Endothelial cell of umbilical vein (primary cell): ENCODE measurements at regions not wholly inside any gene's neighbourhood (a gene's known extent, or its start where the extent isn't known, plus 50 kb on each side); places are given as distances from the start of the nearest gene placed in this dataset.
"Not testable (repeated sequence)": the region's sequence is repeated elsewhere in the genome, so short reads cannot be mapped to it uniquely, and the experiment has no call there.

Experiments used
- BruUV-seq: library from RNA; stranded (reverse); fragments of 400-500 nt; replicated peaks from 2 replicates; lab custom pipeline; 2021; lab: Mats Ljungman, UMichigan
- CTCF ChIA-PET: fragments of 300-600, 350-600 bp; sonication (Branson Sonifier 250); formaldehyde crosslinking; loops from one replicate; lab custom pipeline; 2021; ENCODE audit warnings: antibody characterized with exemption, inconsistent platforms; lab: Charles Lee
- POLR2A ChIA-PET: fragments of 300-600, 350-600 bp; sonication (Branson Sonifier 250); formaldehyde crosslinking; loops from one replicate; lab custom pipeline; 2021; ENCODE audit warnings: antibody characterized with exemption, inconsistent platforms; lab: Charles Lee
- DNase-seq: peaks from one replicate; pipeline ENCODE4 v3.0.0-alpha.2; 2011; ENCODE audit warnings: low read depth, low spot score
- FAIRE-seq: peaks from 2 replicates; lab custom pipeline; 2011; peaks lifted over from hg19 to GRCh38; lab: Jason Lieb, UNC
- H2AFZ ChIP-seq: 2 replicates; pipeline ENCODE4 v1.6.0; 2012; ENCODE audit warnings: low read depth, low read length, control low read depth, inconsistent platforms
- H3K27ac ChIP-seq: 2 replicates; pipeline ENCODE4 v1.5.1; 2011; ENCODE audit warnings: low read depth, mild to moderate bottlenecking, control low read depth, low read length, moderate library complexity; ENCODE audit not compliant: insufficient read depth
- H3K27me3 ChIP-seq, 2 experiments: 2 replicates each; pipeline versions ENCODE4 v1.6.0 to v1.6.1; 2011; ENCODE audit warnings: low read length in 2 of 2, mixed read lengths in 1 of 2; ENCODE audit not compliant: control insufficient read depth in 2 of 2, insufficient read depth in 2 of 2
- H3K36me3 ChIP-seq, 2 experiments: 2 replicates in 1 of 2; 3 replicates in 1 of 2; pipeline ENCODE4 v1.5.1; 2011; ENCODE audit warnings: low read length in 2 of 2, mild to moderate bottlenecking in 1 of 2, moderate library complexity in 1 of 2; ENCODE audit not compliant: control insufficient read depth in 2 of 2, insufficient read depth in 2 of 2; ENCODE audit errors: extremely low read depth in 1 of 2
- H3K4me1 ChIP-seq: 3 replicates; pipeline ENCODE4 v1.5.1; 2011; ENCODE audit warnings: mild to moderate bottlenecking, low read length; ENCODE audit not compliant: control insufficient read depth, insufficient read depth; ENCODE audit errors: extremely low read depth
- H3K4me2 ChIP-seq: 2 replicates; pipeline ENCODE4 v1.6.1; 2011; ENCODE audit warnings: low read length, control low read depth, mixed read lengths; ENCODE audit not compliant: insufficient read depth
- H3K4me3 ChIP-seq, 3 experiments: fragments of 200-600 bp in 1 of 3; sonication (generic), shearing (Covaris generic) in 1 of 3; replicated peaks in 1 of 3; 2 replicates each; pipeline ENCODE4 v1.5.1; 2011 to 2016; ENCODE audit warnings: control low read depth in 3 of 3, low read length in 3 of 3, mild to moderate bottlenecking in 2 of 3, inconsistent platforms in 1 of 3, low read depth in 1 of 3, moderate library complexity in 1 of 3; ENCODE audit not compliant: insufficient read depth in 1 of 3
- H3K79me2 ChIP-seq: 2 replicates; pipeline ENCODE4 v1.6.0; 2012; ENCODE audit warnings: low read length, inconsistent platforms; ENCODE audit not compliant: control insufficient read depth, insufficient read depth
- H3K9ac ChIP-seq: replicated peaks from 2 replicates; pipeline ENCODE3; 2011; ENCODE audit warnings: low read length, control low read depth; ENCODE audit not compliant: insufficient read depth; ENCODE audit errors: extremely low read depth
- H3K9me1 ChIP-seq: replicated peaks from 3 replicates; pipeline ENCODE4 v1.6.0; 2011; ENCODE audit warnings: mild to moderate bottlenecking, low read length; ENCODE audit not compliant: control insufficient read depth, insufficient read depth; ENCODE audit errors: extremely low read depth
- H3K9me3 ChIP-seq: replicated peaks from 2 replicates; pipeline ENCODE4 v1.5.1; 2012; ENCODE audit warnings: low read length, inconsistent platforms; ENCODE audit not compliant: control insufficient read depth, insufficient read depth
- H4K20me1 ChIP-seq: replicated peaks from 2 replicates; pipeline ENCODE3; 2011; ENCODE audit warnings: mild to moderate bottlenecking, low read length; ENCODE audit not compliant: control insufficient read depth, insufficient read depth; ENCODE audit errors: extremely low read depth
- CTCF ChIP-seq, 2 donors: IDR thresholded peaks; 1 replicate in 1 of 2; 2 replicates in 1 of 2; pipeline ENCODE4 v1.5.1; 2011; ENCODE audit warnings: low read length in 2 of 2, mild to moderate bottlenecking in 2 of 2, moderate library complexity in 2 of 2, control low read depth in 1 of 2, inconsistent platforms in 1 of 2, low read depth in 1 of 2; ENCODE audit not compliant: insufficient read depth in 1 of 2; ENCODE audit errors: extremely low read depth in 1 of 2
- EZH2 ChIP-seq: IDR thresholded peaks from 2 replicates; pipeline ENCODE4 v1.6.1; 2012; ENCODE audit warnings: borderline replicate concordance, low read depth, mild to moderate bottlenecking, moderate library complexity, low read length, inconsistent platforms; ENCODE audit not compliant: severe bottlenecking
- GATA2 ChIP-seq: IDR thresholded peaks from 2 replicates; pipeline ENCODE4 v1.7.0; 2011; ENCODE audit warnings: low read depth, mild to moderate bottlenecking, moderate library complexity, mixed read lengths, low read length; ENCODE audit not compliant: insufficient read length, insufficient read depth
- MYC ChIP-seq: IDR thresholded peaks from one replicate; pipeline ENCODE4 v1.6.1; 2011; ENCODE audit warnings: mild to moderate bottlenecking, low read depth, low read length
- dilution Hi-C: fragments of 300-500 bp; cut with MboI; formaldehyde crosslinking; loops from one replicate; pipeline ENCODE4 v1.15.0; 2019; ENCODE audit warnings: low sequenced_read_pairs; ENCODE audit not compliant: extremely low pct_ligation_motif_present
- intact Hi-C: fragments of 100-400 bp; cut with micrococcal nuclease; formaldehyde crosslinking; loops from one replicate; pipeline ENCODE4 v1.10.0; 2022

GRCh38 chr2:64277101-64277849 lies 133.1 kb upstream of the PELI1 start:
- Histone ChIP-seq H3K9me1 (no peaks in the 10 kb centered on the region), H3K4me2 (no peak overlapping the region), H3K79me2 (no peaks in the 10 kb centered on the region), H3K27ac (peak overlapping the region; percentile 62), H3K36me3 (no peaks in the 10 kb centered on the region), H3K4me1 (peaks cover 48% of the 10 kb centered on the region), H3K9me3 (no peaks in the 10 kb centered on the region), H3K27me3 (no peaks in the 10 kb centered on the region), H2AFZ (no peak overlapping the region), H4K20me1 (no peaks in the 10 kb centered on the region), H3K4me3 (no peak overlapping the region), H3K9ac (no peak overlapping the region)
- ChIA-PET CTCF (interaction anchor here (2.9 kb wide), 1 partner anchor 35 kb away, joined by 17 read pairs; no protein-coding TSS in a partner anchor), POLR2A (interaction anchor here (1.6 kb wide), 1 partner anchor 35 kb away, joined by 3 read pairs; no protein-coding TSS in a partner anchor)
- DNase-seq (no peak), FAIRE-seq (no peak)
- intact Hi-C loops (loop anchor here (2.0 kb wide), 1 partner anchor 14 kb away; no protein-coding TSS in a partner anchor), dilution Hi-C loops (no loop called here)
- TF ChIP-seq GATA2 (no peak), CTCF (IDR thresholded peaks at IDR 0.05; ENCODE audit: extremely low read depth in 1 of 2, insufficient read depth in 1 of 2, low read depth in 1 of 2, low read length in 2 of 2) (no peak), MYC (no peak), EZH2 (no peak)
- BruUV-seq = no TSS peak

GRCh38 chr2:64280812-64281211 lies 136.6 kb upstream of the PELI1 start:
- H3K9ac ChIP-seq, H3K27ac ChIP-seq, POLR2A ChIA-PET, H3K27me3 ChIP-seq, H3K36me3 ChIP-seq, H3K9me1 ChIP-seq, CTCF ChIA-PET, H4K20me1 ChIP-seq, H3K9me3 ChIP-seq, dilution Hi-C loops, H2AFZ ChIP-seq, intact Hi-C loops, FAIRE-seq, DNase-seq, H3K79me2 ChIP-seq, H3K4me3 ChIP-seq, BruUV-seq, H3K4me2 ChIP-seq: not testable (repeated sequence)
- H3K4me1 ChIP-seq = peaks cover 18% of the 10 kb centered on the region
